SH-SY5Y (cell line): ENCODE measurements at regions not wholly inside any gene's neighbourhood (a gene's known extent, or its start where the extent isn't known, plus 50 kb on each side); places are given as distances from the start of the nearest gene placed in this dataset.

Experiments
- GATA2 ChIP-seq: IDR thresholded peaks from 2 replicates; pipeline ENCODE4 v1.6.1; 2011; ENCODE audit warnings: mild to moderate bottlenecking, low read depth, low read length
- GATA3 ChIP-seq: IDR thresholded peaks from 2 replicates; pipeline ENCODE4 v1.6.1; 2011; ENCODE audit warnings: low read depth, mild to moderate bottlenecking, low read length, moderate library complexity

- TF ChIP-seq GATA2 (no peak), GATA3 (no peak)
Observed at GRCh38 chr5:17880869-17881268, 246.6 kb downstream of the TAF11L14 start.

- TF ChIP-seq GATA3: no peak
- no peak for TF ChIP-seq GATA2
Observed at GRCh38 chr5:17882760-17883488, 248.7 kb downstream of the TAF11L14 start.

- TF ChIP-seq GATA3 (no peak), GATA2 (no peak)
Observed at GRCh38 chr5:17888155-17888554, 253.9 kb downstream of the TAF11L14 start.

DNA sequence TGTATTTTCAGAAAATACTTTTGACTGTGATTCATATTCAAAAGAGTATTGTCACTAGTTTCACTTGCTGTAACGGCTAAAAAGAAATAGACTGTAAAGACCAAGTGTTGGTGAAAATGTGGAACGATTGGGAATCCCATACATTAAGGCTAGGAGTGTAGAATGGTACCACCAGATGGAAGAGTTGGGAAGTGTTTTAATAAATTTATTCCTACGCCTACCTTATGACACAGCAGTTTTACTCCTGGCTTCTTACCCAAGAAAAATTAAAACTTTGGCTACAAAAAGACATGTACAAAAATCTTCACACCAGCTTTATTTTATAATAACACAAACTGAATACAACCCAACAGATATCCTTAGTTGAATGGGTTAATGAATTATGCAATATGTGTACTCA is 256.2 kb downstream of the TAF11L14 start:
- no peak for TF ChIP-seq GATA3

GRCh38 chr5:17891881-17892280 is 257.6 kb downstream of the TAF11L14 start:
- TF ChIP-seq GATA3: no peak
- TF ChIP-seq GATA2: no peak

GRCh38 chr5:17893026-17893635 is 258.9 kb downstream of the TAF11L14 start:
- no peak for TF ChIP-seq GATA3
- TF ChIP-seq GATA2: no peak

GRCh38 chr5:17895288-17896033 is 261.2 kb downstream of the TAF11L14 start:
- no peak for TF ChIP-seq GATA2

- TF ChIP-seq GATA2 (no peak), GATA3 (no peak)
Observed at GRCh38 chr5:17896605-17897004, 262.3 kb downstream of the TAF11L14 start.

GRCh38 chr5:17897776-17898175 is 263.5 kb downstream of the TAF11L14 start:
- TF ChIP-seq GATA3 (no peak), GATA2 (no peak)

GRCh38 chr5:17898766-17899165 is 264.5 kb downstream of the TAF11L14 start:
- TF ChIP-seq GATA2 (no peak), GATA3 (no peak)

DNA sequence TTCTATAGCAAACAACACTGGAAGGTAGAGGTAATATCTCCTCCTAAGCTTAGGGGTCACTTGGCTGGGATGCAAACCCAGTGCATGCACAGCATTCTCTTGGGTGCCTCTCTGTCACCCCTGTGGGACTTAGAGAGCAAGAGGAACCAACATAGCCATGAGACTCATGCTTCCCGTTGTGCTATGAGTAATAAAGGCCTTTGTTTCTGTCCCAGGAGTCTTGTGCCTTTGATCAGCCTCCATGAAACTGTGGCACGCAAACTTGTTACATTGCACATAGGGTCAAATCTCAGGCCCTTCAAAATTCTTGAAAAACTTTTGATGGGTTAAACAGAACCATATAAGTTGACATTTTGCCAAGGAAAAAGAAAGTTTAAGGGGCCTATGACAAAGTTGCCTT is 272.8 kb downstream of the TAF11L14 start:
- TF ChIP-seq GATA2 (no peak), GATA3 (no peak)

DNA sequence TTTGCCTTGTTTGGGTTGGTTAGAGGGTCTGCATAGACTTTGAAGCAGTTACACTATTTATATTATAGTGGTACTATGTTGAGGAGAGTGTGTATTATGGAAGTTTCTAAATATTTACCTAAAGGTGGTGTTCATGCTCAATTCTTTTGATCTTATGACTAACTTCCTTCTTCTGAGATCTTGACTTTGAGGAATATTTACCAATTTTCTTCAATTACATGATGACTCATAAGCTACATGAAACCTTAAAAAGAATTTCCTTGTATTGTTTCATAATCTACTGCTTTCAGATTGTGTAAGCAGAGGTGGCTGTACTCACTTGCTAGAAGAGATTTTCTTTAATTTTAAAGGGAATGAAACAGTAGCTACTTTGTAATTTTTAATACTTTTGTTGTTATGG is 276.1 kb downstream of the TAF11L14 start:
- no peak for TF ChIP-seq GATA2
- no peak for TF ChIP-seq GATA3

DNA sequence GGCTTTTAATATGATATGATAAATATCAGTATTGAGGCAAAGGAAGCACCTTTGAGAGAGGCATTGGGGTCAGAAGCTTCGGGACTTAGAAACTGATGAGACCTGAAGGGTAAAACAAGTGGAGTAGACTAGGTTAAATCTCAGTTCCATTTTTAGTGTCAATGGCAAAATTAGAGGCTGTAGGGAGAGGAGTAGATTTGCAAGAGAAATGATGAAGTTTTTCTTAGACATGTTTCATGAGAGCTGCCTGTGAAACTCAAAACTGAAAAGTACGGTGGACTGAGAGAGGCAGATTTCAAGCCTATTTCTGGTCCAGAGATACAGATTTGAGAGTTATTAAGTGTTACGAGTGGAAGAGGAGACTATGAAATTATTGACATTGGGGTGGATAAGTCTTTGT is 278.5 kb downstream of the TAF11L14 start:
- TF ChIP-seq GATA2: no peak
- no peak for TF ChIP-seq GATA3

DNA sequence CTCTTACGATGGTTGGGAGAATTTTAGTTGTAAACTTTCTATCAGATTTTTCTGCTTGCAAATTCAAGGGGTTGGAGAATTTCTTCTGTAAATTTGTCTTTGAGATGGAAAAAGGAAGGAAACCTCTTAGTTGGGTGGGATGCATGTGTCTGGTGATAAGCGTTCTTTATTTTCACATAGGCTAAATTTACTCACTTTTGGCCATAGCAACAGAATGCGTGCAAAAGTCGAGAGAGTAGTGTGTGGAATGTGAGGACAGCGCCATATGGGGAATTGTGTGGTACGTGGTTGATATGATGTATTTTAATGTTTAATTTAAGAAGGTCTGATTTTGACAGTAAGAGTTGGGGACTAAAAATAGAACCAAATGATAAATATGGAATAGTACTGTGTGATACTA is 282.2 kb downstream of the TAF11L14 start:
- TF ChIP-seq GATA3 (no peak), GATA2 (no peak)

DNA sequence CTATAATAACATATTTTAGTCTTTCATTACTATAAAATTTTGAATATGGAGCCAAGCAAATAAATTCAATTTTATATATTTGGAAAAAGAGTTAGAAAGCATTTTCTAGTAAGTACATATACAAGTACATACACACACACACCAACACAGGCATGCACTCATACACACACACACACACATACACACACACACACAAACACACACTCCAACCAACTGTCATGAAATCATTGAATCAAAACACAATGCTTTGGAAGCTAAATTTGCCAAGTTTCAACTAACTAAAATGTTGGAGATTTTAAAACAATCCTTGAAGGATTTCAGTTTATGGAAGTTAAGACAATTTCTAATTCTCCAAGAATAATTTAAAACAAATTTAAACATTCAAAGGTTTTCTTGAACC is 283.2 kb downstream of the TAF11L14 start:
- TF ChIP-seq GATA3: no peak
- TF ChIP-seq GATA2: no peak
